Fibroblast of the aortic adventitia (primary cell): ENCODE measurements at regions not wholly inside any gene's neighbourhood (a gene's known extent, or its start where the extent isn't known, plus 50 kb on each side); places are given as distances from the start of the nearest gene placed in this dataset.

Source experiments
- DNase-seq: peaks from one replicate; pipeline ENCODE4 v3.0.0-alpha.2; 2010; ENCODE audit warnings: low read depth
- H3K4me3 ChIP-seq: 2 replicates; pipeline ENCODE4 v1.5.1; 2011; ENCODE audit warnings: low read depth, mild to moderate bottlenecking, control low read depth, low read length, moderate library complexity
- TF ChIP-seq, protein P1 (sequence below): IDR thresholded peaks from 2 replicates; pipeline ENCODE4 v1.5.1; 2011; ENCODE audit warnings: mild to moderate bottlenecking, low read length, control low read depth, inconsistent platforms; ENCODE audit not compliant: insufficient read depth

DNA sequence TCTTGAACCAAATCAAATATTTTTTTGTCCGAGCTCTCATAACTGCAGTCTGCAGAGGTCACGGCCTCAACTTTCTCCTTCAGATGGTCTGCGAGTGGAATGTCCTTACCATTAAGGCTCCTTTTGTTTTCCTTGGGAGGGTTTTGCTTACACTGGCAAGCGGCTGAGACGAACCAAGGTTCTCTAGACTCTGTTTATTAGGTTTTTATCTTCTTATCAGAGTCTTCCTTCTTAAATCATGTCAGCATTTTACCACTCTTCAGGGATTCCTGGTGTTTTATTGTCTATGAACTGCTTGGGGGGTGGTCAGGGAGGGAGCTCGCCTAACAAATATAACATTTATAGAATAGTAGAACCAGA is 773.7 kb upstream of the NR2F2 start:
- no peak overlapping the region for H3K4me3 ChIP-seq
- peak; percentile 56 for DNase-seq
- TF ChIP-seq, protein P1, sequence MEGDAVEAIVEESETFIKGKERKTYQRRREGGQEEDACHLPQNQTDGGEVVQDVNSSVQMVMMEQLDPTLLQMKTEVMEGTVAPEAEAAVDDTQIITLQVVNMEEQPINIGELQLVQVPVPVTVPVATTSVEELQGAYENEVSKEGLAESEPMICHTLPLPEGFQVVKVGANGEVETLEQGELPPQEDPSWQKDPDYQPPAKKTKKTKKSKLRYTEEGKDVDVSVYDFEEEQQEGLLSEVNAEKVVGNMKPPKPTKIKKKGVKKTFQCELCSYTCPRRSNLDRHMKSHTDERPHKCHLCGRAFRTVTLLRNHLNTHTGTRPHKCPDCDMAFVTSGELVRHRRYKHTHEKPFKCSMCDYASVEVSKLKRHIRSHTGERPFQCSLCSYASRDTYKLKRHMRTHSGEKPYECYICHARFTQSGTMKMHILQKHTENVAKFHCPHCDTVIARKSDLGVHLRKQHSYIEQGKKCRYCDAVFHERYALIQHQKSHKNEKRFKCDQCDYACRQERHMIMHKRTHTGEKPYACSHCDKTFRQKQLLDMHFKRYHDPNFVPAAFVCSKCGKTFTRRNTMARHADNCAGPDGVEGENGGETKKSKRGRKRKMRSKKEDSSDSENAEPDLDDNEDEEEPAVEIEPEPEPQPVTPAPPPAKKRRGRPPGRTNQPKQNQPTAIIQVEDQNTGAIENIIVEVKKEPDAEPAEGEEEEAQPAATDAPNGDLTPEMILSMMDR = no peak

DNA sequence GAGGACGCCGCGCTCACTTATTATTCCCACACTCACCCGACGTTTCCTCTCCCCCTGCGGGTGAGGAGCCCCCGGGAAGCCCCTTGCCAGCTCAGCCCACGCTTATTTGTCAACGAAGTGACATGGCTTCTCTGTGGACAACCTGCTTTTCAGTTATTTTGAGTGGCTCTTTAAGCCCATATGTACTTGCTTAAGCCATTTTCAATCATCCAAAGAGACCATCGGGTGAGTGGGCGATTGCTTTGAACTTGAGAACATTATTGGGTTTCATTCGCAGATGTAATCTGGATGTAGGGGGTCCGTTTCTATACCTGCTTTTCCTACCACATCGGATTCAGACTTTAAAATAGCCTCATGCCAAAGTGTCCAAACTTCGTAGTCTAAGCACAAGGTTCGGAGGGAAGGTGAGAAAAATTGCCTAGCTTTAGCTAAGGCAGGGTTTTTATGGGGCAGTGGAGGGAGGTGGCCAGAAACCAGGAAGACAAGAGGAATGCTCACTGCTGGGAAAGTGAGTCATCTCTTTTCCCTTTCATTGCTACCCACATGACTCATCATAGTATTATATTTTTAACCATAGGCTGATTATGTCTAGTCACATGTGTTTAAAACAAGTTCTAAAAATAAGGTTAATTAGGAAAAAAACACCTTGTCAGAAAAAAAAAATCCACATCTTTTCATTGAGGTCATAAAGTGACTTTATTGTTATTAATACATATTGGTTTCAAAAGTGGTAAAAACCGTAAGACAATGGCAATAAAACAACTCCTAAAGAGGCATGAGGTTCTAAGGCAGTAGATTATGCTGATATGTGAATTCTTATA is 773.1 kb upstream of the NR2F2 start:
- no peak overlapping the region for H3K4me3 ChIP-seq
- TF ChIP-seq, protein P1 = no peak
- DNase-seq = peak; percentile 95

DNA sequence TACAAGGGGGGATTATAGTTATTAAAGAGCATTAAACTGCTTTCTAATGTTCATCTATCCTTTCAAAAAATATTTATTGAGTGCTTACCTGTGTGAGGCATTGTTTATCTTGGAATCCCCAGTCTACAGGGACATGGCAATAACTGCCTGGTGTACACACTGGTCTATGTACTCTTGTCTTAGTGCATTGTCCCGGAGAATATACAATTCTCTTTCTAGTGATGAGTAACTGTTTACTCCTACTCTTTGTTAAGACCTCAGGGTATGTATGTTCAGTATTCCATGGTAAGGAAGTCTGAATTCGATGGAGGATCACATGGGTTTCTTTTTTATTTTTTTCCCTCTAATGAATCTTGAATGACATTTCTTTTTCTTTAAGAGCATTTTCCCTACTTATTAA is 772.4 kb upstream of the NR2F2 start:
- no peak for DNase-seq
- H3K4me3 ChIP-seq = no peak overlapping the region
- TF ChIP-seq, protein P1 = no peak

DNA sequence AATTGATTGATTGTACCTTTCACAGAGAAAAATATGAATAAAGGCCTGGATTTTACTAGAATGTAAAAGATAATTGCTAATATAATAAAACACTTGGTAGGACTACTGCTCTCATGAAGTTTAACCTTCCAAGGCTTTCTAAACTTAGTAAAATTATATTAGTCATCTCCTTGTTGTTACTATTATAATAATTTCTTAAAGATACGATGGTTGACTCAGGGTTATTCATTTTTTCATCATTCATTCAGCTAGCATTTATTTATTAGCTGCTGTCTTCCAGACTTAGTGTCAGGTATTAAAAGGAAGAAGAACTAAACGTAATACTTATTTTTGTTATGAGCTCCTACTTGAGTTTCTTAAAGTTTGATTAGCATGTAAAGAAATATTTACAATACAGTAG is 771.6 kb upstream of the NR2F2 start:
- no peak overlapping the region for H3K4me3 ChIP-seq
- peak; percentile 33 for DNase-seq
- TF ChIP-seq, protein P1 = no peak

DNA sequence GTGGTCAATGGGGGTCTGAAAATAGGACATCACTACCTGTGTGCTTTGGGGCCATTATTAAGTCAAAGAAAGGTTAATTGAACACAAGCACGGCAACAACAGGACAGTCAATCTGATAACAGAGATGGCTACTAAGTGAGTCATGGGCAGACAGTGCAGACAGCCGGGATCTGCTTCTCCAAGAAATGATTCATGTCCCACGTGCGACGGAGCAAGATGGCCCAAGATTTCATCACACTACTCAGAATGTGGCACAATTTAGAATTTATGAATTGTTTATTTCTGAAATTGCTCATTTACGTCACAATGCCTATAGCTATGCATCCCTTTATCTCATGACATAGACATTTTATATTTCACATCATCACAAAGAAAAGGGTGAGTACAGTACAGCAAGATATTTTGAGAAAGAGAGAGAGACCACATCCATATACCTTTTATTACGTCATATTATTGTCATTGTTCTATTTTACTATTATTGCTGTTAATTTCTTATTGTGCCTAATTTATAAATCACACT is 770.6 kb upstream of the NR2F2 start:
- H3K4me3 ChIP-seq = no peak overlapping the region
- DNase-seq = peak; percentile 95
- TF ChIP-seq, protein P1 = no peak

DNA sequence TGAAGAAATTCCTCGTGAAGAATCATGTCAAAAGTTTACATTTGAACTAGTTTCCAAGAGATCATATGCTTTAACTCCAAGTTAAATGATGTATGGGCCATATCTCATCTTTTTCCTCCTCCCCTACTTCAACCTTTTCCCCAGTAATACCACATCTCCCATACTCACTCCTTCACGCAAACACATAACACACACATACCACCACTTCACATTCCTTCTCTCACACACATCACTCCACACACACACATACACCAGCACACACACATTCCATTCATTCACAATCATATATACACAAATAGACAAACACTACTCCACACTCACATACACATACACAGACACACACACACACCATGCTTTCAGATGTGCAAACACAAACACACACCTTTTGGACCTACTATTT is 769.0 kb upstream of the NR2F2 start:
- DNase-seq = peak; percentile 30
- TF ChIP-seq, protein P1 = no peak
- no peak overlapping the region for H3K4me3 ChIP-seq
